ENCODE measurements at regions not wholly inside any gene's neighbourhood (a gene's known extent, or its start where the extent isn't known, plus 50 kb on each side); places are given as distances from the start of the nearest gene placed in this dataset.
A peak's percentile ranks its signal among the peaks of the same experiment; 100 is the strongest.
"Not testable (repeated sequence)": the region's sequence is repeated elsewhere in the genome, so short reads cannot be mapped to it uniquely, and the experiment has no call there.

GRCh38 chr1:199466961-199467360 is 560.5 kb upstream of the NR5A2 start:
- DNase-seq (ENCODE audit: low read depth in 4 of 4, low spot score in 2 of 4): no peak

- no peak for DNase-seq (ENCODE audit: low read depth in 4 of 4, low spot score in 2 of 4)
Measured at GRCh38 chr1:199472018-199472417, 555.5 kb upstream of the NR5A2 start.

DNA sequence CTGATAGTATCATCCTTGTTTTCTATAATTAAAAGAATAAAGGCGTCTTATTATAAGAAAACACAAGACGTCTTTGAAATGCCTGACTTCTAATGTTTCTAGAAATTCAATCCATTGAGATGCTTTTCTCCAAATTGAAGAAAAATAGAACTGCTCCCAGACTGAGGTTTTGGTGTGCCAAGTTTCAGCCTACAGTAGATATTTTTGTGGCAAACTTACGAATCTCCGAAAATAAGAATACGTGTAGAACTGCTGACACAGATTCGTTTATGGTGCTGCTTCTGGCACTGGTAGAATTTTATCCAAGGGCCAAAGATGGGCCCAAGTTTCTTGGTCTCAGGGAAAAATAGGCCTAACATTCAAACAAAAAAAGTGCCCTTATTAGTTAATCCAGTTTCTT is 554.5 kb upstream of the NR5A2 start:
- DNase-seq (ENCODE audit: low read depth in 4 of 4, low spot score in 2 of 4): no peak

DNA sequence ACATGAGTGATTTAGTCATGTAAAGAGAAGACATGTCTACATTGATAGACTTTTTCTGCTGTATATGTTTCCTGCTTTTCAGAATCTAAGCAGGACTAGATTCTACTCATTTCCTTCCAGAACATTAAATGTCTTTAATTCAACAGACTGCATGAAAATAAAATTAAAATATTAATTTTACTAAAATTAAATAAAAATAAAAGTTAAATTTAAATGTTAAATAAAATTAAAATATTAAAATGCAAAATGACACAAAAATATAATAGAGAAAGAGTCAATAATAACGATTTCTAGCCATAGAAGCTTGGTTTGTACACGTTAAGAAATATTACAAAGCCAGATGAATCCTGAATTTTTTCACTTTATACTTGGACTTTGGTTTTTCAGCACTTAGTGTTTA is 552.8 kb upstream of the NR5A2 start:
- DNase-seq (ENCODE audit: low read depth in 4 of 4, low spot score in 2 of 4): no peak

DNA sequence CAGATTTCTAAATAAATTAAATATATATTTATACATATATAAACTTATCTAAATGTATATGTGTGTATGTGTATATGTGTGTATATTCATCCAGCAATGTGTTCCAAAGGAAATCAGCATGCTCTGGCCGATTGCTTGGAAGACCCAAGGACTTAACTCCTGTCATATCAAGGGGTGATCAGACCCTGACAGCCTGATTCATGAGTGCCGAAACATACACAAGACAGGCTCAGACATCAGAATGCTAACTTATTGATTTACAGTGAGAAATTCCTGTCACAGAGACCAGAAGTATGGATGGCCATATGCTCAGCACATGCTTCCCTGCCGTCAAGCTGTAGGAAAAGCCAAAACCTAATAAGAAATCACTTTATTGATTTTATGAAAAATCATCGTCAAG is 545.1 kb upstream of the NR5A2 start:
- DNase-seq (ENCODE audit: low read depth in 4 of 4, low spot score in 2 of 4): no peak

GRCh38 chr1:199489594-199489993 is 537.9 kb upstream of the NR5A2 start:
- DNase-seq (ENCODE audit: low read depth in 4 of 4, low spot score in 2 of 4): no peak

GRCh38 chr1:199490769-199491527 is 536.6 kb upstream of the NR5A2 start:
- no peak for DNase-seq (ENCODE audit: low read depth in 4 of 4, low spot score in 2 of 4)

- DNase-seq (ENCODE audit: low read depth in 4 of 4, low spot score in 2 of 4): no peak
Measured at GRCh38 chr1:199495432-199495831, 532.1 kb upstream of the NR5A2 start.

DNA sequence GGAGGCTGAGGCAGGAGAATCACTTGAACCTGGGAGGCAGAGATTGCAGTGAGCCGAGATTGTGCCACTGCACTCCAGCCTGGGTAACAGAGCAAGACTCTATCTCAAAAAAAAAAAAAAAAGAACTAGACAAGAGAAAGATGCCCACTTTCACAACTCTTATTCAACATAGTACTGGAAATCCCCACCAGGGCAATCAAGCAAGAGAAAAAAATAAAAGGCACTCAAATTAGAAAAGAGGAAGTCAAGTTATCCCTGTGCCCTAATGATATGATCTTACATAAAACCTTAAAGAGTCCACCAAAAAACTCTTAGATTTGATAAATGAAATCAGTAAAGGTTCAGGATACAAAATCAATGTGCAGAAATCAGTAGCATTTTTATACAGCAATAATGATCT is 528.7 kb upstream of the NR5A2 start:
- DNase-seq (ENCODE audit: low read depth in 4 of 4, low spot score in 2 of 4): not testable (repeated sequence)

GRCh38 chr1:199508072-199508471 is 519.4 kb upstream of the NR5A2 start:
- DNase-seq (ENCODE audit: low read depth in 4 of 4, low spot score in 2 of 4): no peak

GRCh38 chr1:199508653-199509052 is 518.9 kb upstream of the NR5A2 start:
- no peak for DNase-seq (ENCODE audit: low read depth in 4 of 4, low spot score in 2 of 4)

GRCh38 chr1:199509456-199509855 is 518.1 kb upstream of the NR5A2 start:
- DNase-seq (ENCODE audit: low read depth in 4 of 4, low spot score in 2 of 4): no peak

GRCh38 chr1:199510314-199510713 is 517.2 kb upstream of the NR5A2 start:
- DNase-seq (ENCODE audit: low read depth in 4 of 4, low spot score in 2 of 4): no peak

- peak; percentile 3 to 46 (median 26) for DNase-seq (ENCODE audit: low read depth in 4 of 4, low spot score in 2 of 4)
Measured at GRCh38 chr1:199512037-199512710, 515.3 kb upstream of the NR5A2 start.

DNA sequence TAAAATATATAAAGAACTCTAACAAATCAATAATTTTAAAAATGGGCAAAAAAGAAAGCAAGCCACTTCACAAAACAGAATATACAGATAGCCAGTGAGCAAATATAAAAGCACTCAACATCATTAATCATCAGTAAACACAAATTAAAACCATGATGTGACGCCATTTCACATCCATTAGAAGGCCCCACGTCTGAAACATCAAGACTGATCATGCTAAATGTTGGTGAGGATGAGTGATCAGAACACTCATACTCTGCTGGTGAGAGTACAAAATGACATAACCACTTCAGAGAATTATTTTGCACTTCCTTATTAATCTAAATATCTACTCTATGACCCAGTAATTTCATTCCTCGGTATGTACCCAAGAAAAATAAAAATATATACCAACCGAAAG is 512.2 kb upstream of the NR5A2 start:
- DNase-seq (ENCODE audit: low read depth in 4 of 4, low spot score in 2 of 4): no peak

GRCh38 chr1:199522338-199522737 is 505.2 kb upstream of the NR5A2 start:
- no peak for DNase-seq (ENCODE audit: low read depth in 4 of 4, low spot score in 2 of 4)

DNA sequence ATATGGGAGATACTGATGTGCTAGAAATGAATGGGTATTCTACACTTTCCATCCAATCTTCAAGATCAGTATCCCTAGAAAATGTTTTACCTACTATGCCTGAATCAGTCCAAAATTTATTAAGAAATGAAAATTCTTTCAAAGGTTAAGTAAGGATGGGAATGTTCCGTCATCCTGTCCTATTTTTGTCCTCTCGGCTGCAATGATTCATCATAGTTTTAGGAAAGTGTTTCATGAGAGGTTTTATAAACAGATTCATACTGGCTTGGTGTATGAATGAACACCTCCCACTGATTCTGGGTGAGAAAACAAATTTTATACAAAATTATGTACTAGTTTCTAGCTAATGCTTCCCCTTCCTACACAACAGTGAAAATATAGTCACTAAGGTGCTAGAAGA is 504.6 kb upstream of the NR5A2 start:
- DNase-seq (ENCODE audit: low read depth in 4 of 4, low spot score in 2 of 4): no peak

- no peak for DNase-seq (ENCODE audit: low read depth in 4 of 4, low spot score in 2 of 4)
Measured at GRCh38 chr1:199529324-199529723, 498.2 kb upstream of the NR5A2 start.

DNA sequence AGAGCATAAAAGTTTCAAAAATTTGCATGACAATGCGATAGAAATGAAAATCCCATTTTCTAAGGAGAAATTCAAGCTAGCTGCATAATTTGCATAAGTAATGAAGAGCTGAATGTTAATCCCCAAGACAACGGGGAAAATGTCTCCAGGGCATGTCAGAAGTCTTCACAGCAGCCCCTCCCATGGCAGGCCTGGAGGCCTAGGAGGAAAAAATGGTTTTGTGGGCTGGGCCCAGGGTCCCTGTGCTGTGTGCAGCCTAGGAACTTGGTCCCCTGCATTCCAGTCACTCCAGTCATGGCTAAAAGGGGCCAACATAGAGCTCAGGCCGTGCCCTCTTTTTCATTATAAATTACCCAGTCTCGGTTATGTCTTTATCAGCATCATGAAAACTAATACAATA is 494.1 kb upstream of the NR5A2 start:
- not testable (repeated sequence) for DNase-seq (ENCODE audit: low read depth in 4 of 4, low spot score in 2 of 4)

DNA sequence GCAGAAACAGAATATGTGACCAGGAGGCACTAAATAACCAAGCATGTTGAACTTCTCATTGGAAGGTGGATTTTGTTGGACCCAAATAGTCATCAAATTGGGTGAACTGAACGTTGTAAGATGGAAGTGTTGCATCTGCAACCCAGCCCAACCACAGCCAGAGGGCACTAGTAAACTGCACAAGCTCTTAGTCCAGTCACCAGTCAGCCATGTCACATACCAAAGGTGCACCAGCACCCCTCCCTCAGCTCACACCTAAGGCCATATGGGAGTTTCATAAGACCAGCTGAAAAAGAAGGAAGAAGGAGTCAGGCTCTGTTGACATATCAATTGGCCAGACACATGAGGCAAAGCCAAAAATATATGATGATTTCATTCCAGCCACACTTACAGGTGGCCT is 481.7 kb upstream of the NR5A2 start:
- no peak for DNase-seq (ENCODE audit: low read depth in 4 of 4, low spot score in 2 of 4)

DNA sequence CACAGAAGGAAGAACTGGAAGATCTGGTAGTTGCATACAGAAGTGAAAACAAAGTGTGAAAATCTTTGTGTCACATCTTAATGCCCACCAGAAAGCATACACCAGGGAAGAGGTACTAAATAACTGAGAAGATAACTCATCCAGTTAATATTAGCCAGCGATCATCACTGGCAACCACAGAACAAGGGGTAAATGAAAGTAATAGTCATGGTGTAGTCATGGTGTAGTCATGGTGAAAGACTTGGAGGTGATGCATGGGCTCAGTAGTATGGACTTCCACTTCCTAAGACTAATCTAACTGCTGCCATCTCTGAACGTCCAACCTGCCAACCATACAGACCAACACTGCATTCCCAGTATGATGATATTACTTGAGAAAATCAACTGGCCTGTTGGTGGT is 481.2 kb upstream of the NR5A2 start:
- no peak for DNase-seq (ENCODE audit: low read depth in 4 of 4, low spot score in 2 of 4)

DNA sequence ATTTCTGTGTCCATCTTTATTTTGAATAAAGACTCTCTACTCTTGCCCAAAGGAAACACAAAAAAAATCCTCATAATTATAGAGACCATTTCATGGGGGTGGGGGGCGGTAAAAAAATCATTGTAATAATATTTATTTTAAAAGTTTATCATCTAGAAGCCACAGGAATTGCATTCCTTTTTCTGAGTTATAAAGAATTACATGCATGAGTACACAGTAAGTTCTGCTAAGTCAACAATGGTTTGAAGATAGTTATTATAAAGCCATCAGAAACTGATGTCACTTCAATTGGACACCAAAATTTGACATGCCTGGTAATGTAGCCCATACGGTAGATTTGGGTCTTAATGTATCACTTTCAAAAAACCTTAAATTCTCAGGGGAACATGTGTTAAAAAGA is 478.1 kb upstream of the NR5A2 start:
- no peak for DNase-seq (ENCODE audit: low read depth in 4 of 4, low spot score in 2 of 4)
